ENCODE measurements at regions not wholly inside any gene's neighbourhood (a gene's known extent, or its start where the extent isn't known, plus 50 kb on each side); places are given as distances from the start of the nearest gene placed in this dataset.

GRCh38 chr5:98168871-98169270, 604.6 kb upstream of the RGMB start:
- Histone ChIP-seq H3K4me3 (no peak overlapping the region), H3K27ac (no peak overlapping the region), H3K27me3 (ENCODE audit: insufficient read depth in 3 of 3, low read length in 2 of 3) (no peaks in the 10 kb centered on the region), H3K9me3 (no peaks in the 10 kb centered on the region), H3K36me3 (ENCODE audit: insufficient read depth in 1 of 2, low read depth in 1 of 2) (no peaks in the 10 kb centered on the region), H3K4me1 (no peaks in the 10 kb centered on the region)
- DNase-seq (no peak), ATAC-seq (no peak)
- 80 to 84% (median 83%) methylated on average over 2 of the region's 2 CpGs for WGBS, 3 donors
- intact Hi-C loops (cut with DNase I) = no loop called here
- no peak for TF ChIP-seq CTCF (IDR thresholded peaks at IDR 0.05)

DNA sequence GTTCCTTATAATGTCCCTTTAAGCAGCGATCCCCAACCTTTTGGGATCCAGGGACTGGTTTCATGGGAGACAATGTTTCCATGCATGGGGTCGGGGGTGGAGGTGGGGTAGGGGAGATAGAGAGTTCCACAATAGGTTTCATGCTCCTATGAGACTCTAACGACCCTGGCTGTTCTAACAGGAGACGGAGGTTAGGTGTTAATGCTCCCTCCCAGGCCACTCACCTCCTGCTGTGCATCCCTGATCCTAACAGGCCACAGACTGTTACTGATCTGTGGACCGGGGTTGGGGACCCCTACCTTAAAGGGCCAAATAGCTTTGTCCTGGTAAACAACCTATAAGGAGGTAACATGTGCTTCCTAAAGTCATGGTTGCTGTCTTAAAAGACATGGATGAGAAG, 602.5 kb upstream of the RGMB start:
- intact Hi-C loops (cut with DNase I) = no loop called here
- ATAC-seq (no peak), DNase-seq (no peak)
- H3K27me3 ChIP-seq (ENCODE audit: insufficient read depth in 3 of 3, low read length in 2 of 3) = no peaks in the 10 kb centered on the region
- no peaks in the 10 kb centered on the region for H3K4me1 ChIP-seq
- H3K9me3 ChIP-seq = no peaks in the 10 kb centered on the region
- H3K4me3 ChIP-seq = no peak overlapping the region
- no peak overlapping the region for H3K27ac ChIP-seq
- WGBS, 3 donors = 54 to 57% (median 56%) methylated on average over 5 of the region's 5 CpGs
- TF ChIP-seq CTCF (IDR thresholded peaks at IDR 0.05) = no peak
- no peaks in the 10 kb centered on the region for H3K36me3 ChIP-seq (ENCODE audit: insufficient read depth in 1 of 2, low read depth in 1 of 2)

DNA sequence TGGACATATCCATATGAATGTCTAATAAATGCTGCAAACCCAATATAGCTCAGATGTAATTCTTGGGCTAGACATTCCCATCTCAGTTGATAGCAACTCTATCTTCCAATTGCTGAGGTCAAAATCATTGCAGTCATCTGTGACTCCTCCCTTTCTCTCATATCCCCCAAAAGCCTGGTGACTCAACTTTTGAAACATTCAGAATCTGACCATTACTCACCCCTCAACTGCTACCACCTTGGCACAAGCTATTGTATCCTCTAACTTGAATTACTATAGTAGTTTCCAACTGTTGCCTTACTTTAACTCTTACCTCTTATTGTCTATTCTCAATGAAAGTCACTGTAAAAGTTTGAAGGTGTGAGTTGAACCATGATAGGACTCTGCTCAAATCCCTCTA, 600.1 kb upstream of the RGMB start:
- ATAC-seq = no peak
- DNase-seq = no peak
- Histone ChIP-seq H3K27me3 (ENCODE audit: insufficient read depth in 3 of 3, low read length in 2 of 3) (no peaks in the 10 kb centered on the region), H3K36me3 (ENCODE audit: insufficient read depth in 1 of 2, low read depth in 1 of 2) (no peaks in the 10 kb centered on the region), H3K27ac (no peak overlapping the region), H3K4me1 (no peaks in the 10 kb centered on the region), H3K9me3 (no peaks in the 10 kb centered on the region), H3K4me3 (no peak overlapping the region)
- no peak for TF ChIP-seq CTCF (IDR thresholded peaks at IDR 0.05)
- intact Hi-C loops (cut with DNase I) = no loop called here

DNA sequence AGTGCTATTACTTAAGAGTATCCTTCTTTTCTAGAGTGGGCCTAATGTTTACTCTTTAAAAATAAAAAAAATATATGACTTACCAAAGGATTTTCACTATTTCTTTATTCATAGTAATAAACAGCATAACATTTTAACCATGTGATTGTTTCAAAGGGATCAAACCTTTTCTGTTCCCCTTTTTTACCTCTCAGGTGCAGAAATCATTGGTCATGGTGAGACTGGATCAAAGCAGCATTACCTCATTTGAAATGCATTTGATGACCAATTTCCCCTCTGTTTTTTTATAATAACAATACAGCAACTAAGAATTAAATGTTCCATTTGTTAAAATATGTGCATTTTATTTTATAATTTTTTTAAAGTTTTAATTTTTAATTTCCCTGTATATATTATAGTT, 598.0 kb upstream of the RGMB start:
- ATAC-seq (no peak), DNase-seq (no peak)
- Histone ChIP-seq H3K27me3 (ENCODE audit: insufficient read depth in 3 of 3, low read length in 2 of 3) (no peaks in the 10 kb centered on the region), H3K4me1 (no peaks in the 10 kb centered on the region), H3K9me3 (no peaks in the 10 kb centered on the region), H3K36me3 (ENCODE audit: insufficient read depth in 1 of 2, low read depth in 1 of 2) (no peaks in the 10 kb centered on the region), H3K27ac (no peak overlapping the region), H3K4me3 (no peak overlapping the region)
- no peak for TF ChIP-seq CTCF (IDR thresholded peaks at IDR 0.05)
- intact Hi-C loops (cut with DNase I) = no loop called here

- Histone ChIP-seq H3K9me3 (peaks cover 4% of the 10 kb centered on the region), H3K27ac (no peak overlapping the region), H3K4me3 (no peak overlapping the region), H3K4me1 (no peaks in the 10 kb centered on the region), H3K27me3 (ENCODE audit: insufficient read depth in 3 of 3, low read length in 2 of 3) (no peaks in the 10 kb centered on the region), H3K36me3 (ENCODE audit: insufficient read depth in 1 of 2, low read depth in 1 of 2) (no peaks in the 10 kb centered on the region)
- intact Hi-C loops (cut with DNase I) = no loop called here
- ATAC-seq = no peak
- WGBS, 3 donors = 76 to 86% (median 79%) methylated on average over 8 of the region's 8 CpGs
- no peak for DNase-seq
- no peak for TF ChIP-seq CTCF (IDR thresholded peaks at IDR 0.05)
These were observed 593.4 kb upstream of the RGMB start for GRCh38 chr5:98179791-98180755.
